ENCODE measurements at regions not wholly inside any gene's neighbourhood (a gene's known extent, or its start where the extent isn't known, plus 50 kb on each side); places are given as distances from the start of the nearest gene placed in this dataset.

DNA sequence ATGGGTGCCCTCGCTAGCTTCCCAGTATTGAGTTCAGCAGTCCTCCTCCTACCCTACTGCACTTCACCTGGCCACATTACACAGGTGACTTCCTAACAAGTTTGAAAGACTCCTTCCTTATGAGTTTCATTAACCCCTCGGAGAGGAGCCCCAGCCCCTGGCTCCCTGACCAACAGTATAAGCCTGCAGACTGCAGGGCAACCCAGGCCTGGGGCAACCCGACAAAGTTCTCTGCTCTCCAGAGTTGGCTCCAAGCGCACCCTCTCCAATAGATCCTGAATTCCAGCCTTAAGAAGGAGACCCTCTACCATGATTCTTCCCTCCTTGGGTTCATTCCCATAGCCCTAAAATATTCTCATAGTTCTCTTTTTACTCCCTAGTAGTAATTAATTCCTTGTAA is 1162.8 kb upstream of the TMEFF2 start:
- CTCF ChIA-PET (ENCODE audit: low intra/inter-chr PET ratio, low total read pairs), result no interaction called here
- DNase-seq (ENCODE audit: low spot score), result no peak
- no peak for FAIRE-seq
- POLR2A ChIA-PET, result no interaction called here
- H3K36me3 ChIP-seq (replicated peaks in 1 of 2; ENCODE audit: control insufficient read depth in 1 of 2, insufficient read depth in 2 of 2, low read length in 2 of 2), result no peaks in the 10 kb centered on the region
- peaks cover 5% of the 10 kb centered on the region for H3K4me1 ChIP-seq (ENCODE audit: insufficient read depth, low read length)
- H3K4me2 ChIP-seq (ENCODE audit: low read depth, low read length), result no peak overlapping the region
- no peak overlapping the region for H3K27ac ChIP-seq (ENCODE audit: extremely low read length, insufficient read depth, low read length)
- TF ChIP-seq ZNF282 (IDR thresholded peaks at IDR 0.05; ENCODE audit: partially characterized antibody), result no peak
- no peak for TF ChIP-seq NBN (conservative IDR thresholded peaks at IDR 0.05)
- no peak for TF ChIP-seq PCBP2 (optimal IDR thresholded peaks at IDR 0.05; ENCODE audit: low read depth, low read length, poor library complexity, severe bottlenecking)
- TF ChIP-seq ZNF703 (CRISPR knock-in tag; IDR thresholded peaks at IDR 0.05; ENCODE audit: borderline replicate concordance), result no peak
- TF ChIP-seq ZNF577 (CRISPR knock-in tag; IDR thresholded peaks at IDR 0.05; ENCODE audit: borderline replicate concordance, low read depth), result no peak
- no peak for TF ChIP-seq ESRRA (CRISPR knock-in tag; IDR thresholded peaks at IDR 0.05; ENCODE audit: low read depth)
- no peak for TF ChIP-seq ZFP36 (IDR thresholded peaks at IDR 0.05; ENCODE audit: borderline replicate concordance, low read depth, low read length, partially characterized antibody)
- TF ChIP-seq, protein P1, sequence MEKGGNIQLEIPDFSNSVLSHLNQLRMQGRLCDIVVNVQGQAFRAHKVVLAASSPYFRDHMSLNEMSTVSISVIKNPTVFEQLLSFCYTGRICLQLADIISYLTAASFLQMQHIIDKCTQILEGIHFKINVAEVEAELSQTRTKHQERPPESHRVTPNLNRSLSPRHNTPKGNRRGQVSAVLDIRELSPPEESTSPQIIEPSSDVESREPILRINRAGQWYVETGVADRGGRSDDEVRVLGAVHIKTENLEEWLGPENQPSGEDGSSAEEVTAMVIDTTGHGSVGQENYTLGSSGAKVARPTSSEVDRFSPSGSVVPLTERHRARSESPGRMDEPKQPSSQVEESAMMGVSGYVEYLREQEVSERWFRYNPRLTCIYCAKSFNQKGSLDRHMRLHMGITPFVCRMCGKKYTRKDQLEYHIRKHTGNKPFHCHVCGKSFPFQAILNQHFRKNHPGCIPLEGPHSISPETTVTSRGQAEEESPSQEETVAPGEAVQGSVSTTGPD (CRISPR knock-in tag; IDR thresholded peaks at IDR 0.05), result no peak
- TF ChIP-seq ZNF382 (CRISPR knock-in tag; IDR thresholded peaks at IDR 0.05; ENCODE audit: borderline replicate concordance), result no peak
- TF ChIP-seq CCDC6 (CRISPR knock-in tag; IDR thresholded peaks at IDR 0.05), result no peak
- no peak for TF ChIP-seq ARNT2 (CRISPR knock-in tag; IDR thresholded peaks at IDR 0.05; ENCODE audit: low read depth)
- TF ChIP-seq TARDBP (CRISPR knock-in tag; IDR thresholded peaks at IDR 0.05), result no peak
- TF ChIP-seq ARHGAP35 (CRISPR knock-in tag; IDR thresholded peaks at IDR 0.05; ENCODE audit: borderline replicate concordance), result no peak
- no peak for TF ChIP-seq POLR2AphosphoS2 (IDR thresholded peaks at IDR 0.05; ENCODE audit: low read depth, low read length)
- no peak for TF ChIP-seq TRIM22 (IDR thresholded peaks at IDR 0.05)
- TF ChIP-seq, protein P2, sequence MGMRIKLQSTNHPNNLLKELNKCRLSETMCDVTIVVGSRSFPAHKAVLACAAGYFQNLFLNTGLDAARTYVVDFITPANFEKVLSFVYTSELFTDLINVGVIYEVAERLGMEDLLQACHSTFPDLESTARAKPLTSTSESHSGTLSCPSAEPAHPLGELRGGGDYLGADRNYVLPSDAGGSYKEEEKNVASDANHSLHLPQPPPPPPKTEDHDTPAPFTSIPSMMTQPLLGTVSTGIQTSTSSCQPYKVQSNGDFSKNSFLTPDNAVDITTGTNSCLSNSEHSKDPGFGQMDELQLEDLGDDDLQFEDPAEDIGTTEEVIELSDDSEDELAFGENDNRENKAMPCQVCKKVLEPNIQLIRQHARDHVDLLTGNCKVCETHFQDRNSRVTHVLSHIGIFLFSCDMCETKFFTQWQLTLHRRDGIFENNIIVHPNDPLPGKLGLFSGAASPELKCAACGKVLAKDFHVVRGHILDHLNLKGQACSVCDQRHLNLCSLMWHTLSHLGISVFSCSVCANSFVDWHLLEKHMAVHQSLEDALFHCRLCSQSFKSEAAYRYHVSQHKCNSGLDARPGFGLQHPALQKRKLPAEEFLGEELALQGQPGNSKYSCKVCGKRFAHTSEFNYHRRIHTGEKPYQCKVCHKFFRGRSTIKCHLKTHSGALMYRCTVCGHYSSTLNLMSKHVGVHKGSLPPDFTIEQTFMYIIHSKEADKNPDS (CRISPR knock-in tag; IDR thresholded peaks at IDR 0.05), result no peak
- ATAC-seq, result no peak
- H4K20me1 ChIP-seq (ENCODE audit: insufficient read depth, low read length), result no peaks in the 10 kb centered on the region
- 33% methylated on average over 4 of the region's 4 CpGs for WGBS (ENCODE audit: low lambda C conversion rate)
- BruUV-seq (replicated peaks), result no TSS peak
- H3K4me3 ChIP-seq (replicated peaks in 1 of 3; ENCODE audit: insufficient read depth in 1 of 3, low read depth in 2 of 3, low read length in 3 of 3), result no peak overlapping the region
- H2AFZ ChIP-seq (ENCODE audit: low read length), result no peak overlapping the region
- no peaks in the 10 kb centered on the region for H3K27me3 ChIP-seq (ENCODE audit: control insufficient read depth in 1 of 2, insufficient read depth in 2 of 2, low read length in 2 of 2)
- no peaks in the 10 kb centered on the region for H3K79me2 ChIP-seq (ENCODE audit: insufficient read depth, low read length)
- H3K9ac ChIP-seq (ENCODE audit: insufficient read depth, low read depth, low read length), result no peak overlapping the region
- H3K9me3 ChIP-seq (ENCODE audit: low read length), result no peaks in the 10 kb centered on the region
- in situ Hi-C loops (cut with HindIII; ENCODE audit: extremely low pct_ligation_motif_present, low pct_unique_long_range_greater_than_20kb), result no loop called here
- intact Hi-C loops (cut with micrococcal nuclease; ENCODE audit: unreplicated experiment), result no loop called here
